SK-N-SH (cell line): ENCODE measurements at regions not wholly inside any gene's neighbourhood (a gene's known extent, or its start where the extent isn't known, plus 50 kb on each side); places are given as distances from the start of the nearest gene placed in this dataset.

ENCODE experiments used
- CTCF ChIA-PET: fragments of 300-600, 350-600 bp; formaldehyde crosslinking; extraction: SDS; loops from one replicate; lab custom pipeline; 2021; lab: Yijun Ruan, JAX
- POLR2A ChIA-PET: fragments of 350-600 bp; sonication (Branson Sonifier 250); formaldehyde crosslinking; extraction: SDS; loops from one replicate; lab custom pipeline; 2020; ENCODE audit warnings: antibody characterized with exemption, inconsistent platforms; lab: Yijun Ruan, JAX
- DNase-seq: peaks from one replicate; pipeline ENCODE4 v3.0.0; 2012
- H2AFZ ChIP-seq: fragments of 200-600 bp; sonication (generic); 2 replicates; pipeline ENCODE4 v1.8.1; 2016; ENCODE audit warnings: antibody characterized with exemption, mild to moderate bottlenecking, low read depth
- H3F3A ChIP-seq: fragments of 200-600 bp; sonication (generic); replicated peaks from 2 replicates; pipeline ENCODE3; 2016; ENCODE audit warnings: antibody characterized with exemption, mild to moderate bottlenecking; ENCODE audit not compliant: insufficient read depth
- H3K27ac ChIP-seq, 2 experiments: fragments of 200-500 bp in 1 of 2; fragments of 200-600 bp in 1 of 2; sonication (Bioruptor generic) in 1 of 2; sonication (generic), shearing (Covaris generic) in 1 of 2; 2 replicates each; pipeline versions ENCODE4 v1.5.1 to v1.6.1; 2014 to 2016; ENCODE audit warnings: low read depth in 2 of 2, inconsistent platforms in 1 of 2, low read length in 1 of 2, mild to moderate bottlenecking in 1 of 2, mixed read lengths in 1 of 2
- H3K27me3 ChIP-seq: fragments of 200-600 bp; sonication (generic), shearing (Covaris generic); 2 replicates; pipeline ENCODE4 v1.6.1; 2016; ENCODE audit warnings: mixed run types; ENCODE audit not compliant: insufficient read depth
- H3K36me3 ChIP-seq, 2 experiments: fragments of 200-500 bp in 1 of 2; fragments of 200-600 bp in 1 of 2; sonication (Bioruptor generic) in 1 of 2; sonication (generic) in 1 of 2; replicated peaks in 1 of 2; 2 replicates each; pipeline versions ENCODE3 to v1.5.1; 2014 to 2016; ENCODE audit warnings: low read length in 1 of 2, mild to moderate bottlenecking in 1 of 2; ENCODE audit not compliant: insufficient read depth in 2 of 2, control insufficient read depth in 1 of 2
- H3K4me1 ChIP-seq, 2 experiments: fragments of 200-500 bp in 1 of 2; fragments of 200-600 bp in 1 of 2; sonication (Bioruptor generic) in 1 of 2; sonication (generic), shearing (Covaris generic) in 1 of 2; 2 replicates each; pipeline versions ENCODE4 v1.5.1 to v1.6.1; 2014 to 2016; ENCODE audit warnings: low read depth in 1 of 2, low read length in 1 of 2, mixed run types in 1 of 2; ENCODE audit not compliant: insufficient read depth in 2 of 2, control insufficient read depth in 1 of 2
- H3K4me2 ChIP-seq: fragments of 200-600 bp; sonication (generic), shearing (Covaris generic); 2 replicates; pipeline ENCODE4 v1.6.1; 2017; ENCODE audit warnings: mixed run types
- H3K4me3 ChIP-seq, 2 experiments: fragments of 200-500 bp in 1 of 2; fragments of 200-600 bp in 1 of 2; sonication (Bioruptor generic) in 1 of 2; sonication (generic), shearing (Covaris generic) in 1 of 2; 2 replicates each; pipeline versions ENCODE4 v1.5.1 to v1.8.1; 2014 to 2016; ENCODE audit warnings: low read depth in 2 of 2, inconsistent platforms in 1 of 2, low read length in 1 of 2, mild to moderate bottlenecking in 1 of 2, mixed read lengths in 1 of 2, moderate library complexity in 1 of 2
- H3K79me2 ChIP-seq: fragments of 200-600 bp; sonication (generic); 2 replicates; pipeline ENCODE4 v1.8.1; 2017; ENCODE audit warnings: mild to moderate bottlenecking; ENCODE audit not compliant: insufficient read depth
- H3K9ac ChIP-seq: fragments of 200-600 bp; sonication (generic); 2 replicates; pipeline ENCODE4 v1.6.1; 2017; ENCODE audit warnings: mixed run types
- H3K9me2 ChIP-seq: fragments of 200-600 bp; sonication (generic); 2 replicates; pipeline ENCODE4 v1.6.1; 2017; ENCODE audit warnings: mixed run types
- H3K9me3 ChIP-seq: fragments of 200-600 bp; sonication (generic); 2 replicates; pipeline ENCODE4 v1.6.1; 2017; ENCODE audit warnings: mixed run types, mild to moderate bottlenecking, moderate library complexity
- H4K20me1 ChIP-seq: fragments of 200-600 bp; sonication (generic); 2 replicates; pipeline ENCODE4 v1.6.1; 2017; ENCODE audit warnings: mild to moderate bottlenecking, mixed run types; ENCODE audit not compliant: insufficient read depth
- FOXJ3 ChIP-seq: sonication (generic); formaldehyde crosslinking; IDR thresholded peaks from 2 replicates; pipeline ENCODE4 v1.5.1; 2020; ENCODE audit warnings: mild to moderate bottlenecking, missing genetic modification reagents
- MEF2A ChIP-seq: IDR thresholded peaks from 2 replicates; pipeline ENCODE4 v1.4.0; 2012; ENCODE audit warnings: low read depth, borderline replicate concordance
- RCOR1 ChIP-seq: fragments of 150-350 bp; IDR thresholded peaks from 2 replicates; pipeline ENCODE4 v1.6.1; 2017; ENCODE audit warnings: antibody characterized with exemption, low read length
- SMC3 ChIP-seq: IDR thresholded peaks from 2 replicates; pipeline ENCODE4 v1.6.1; 2012; ENCODE audit warnings: low read depth, low read length, improper control_type of control experiment
- YY1 ChIP-seq: IDR thresholded peaks from 2 replicates; pipeline ENCODE4 v1.4.0; 2012; ENCODE audit warnings: low read depth, mild to moderate bottlenecking
- WGBS: methylation state at CpG from one replicate; pipeline ENCODE4 v1.1.6; 2017; ENCODE audit warnings: low lambda C conversion rate; 5-methylcytosine and 5-hydroxymethylcytosine counted together
- TF ChIP-seq, protein P1 (sequence below): fragments of 200-600 bp; sonication (generic); IDR thresholded peaks from 2 replicates; pipeline ENCODE4 v1.6.1; 2017; ENCODE audit warnings: antibody characterized with exemption, mild to moderate bottlenecking, moderate library complexity
- TF ChIP-seq, protein P2 (sequence below): IDR thresholded peaks from 2 replicates; pipeline ENCODE4 v1.4.0; 2012; ENCODE audit warnings: low read depth, borderline replicate concordance
- TF ChIP-seq, protein P3 (sequence below): fragments of 150-350 bp; IDR thresholded peaks from 2 replicates; pipeline ENCODE4 v1.6.1; 2016; ENCODE audit warnings: mild to moderate bottlenecking, low read depth, low read length
- TF ChIP-seq, protein P4 (sequence below): IDR thresholded peaks from 2 replicates; pipeline ENCODE4 v1.4.0; 2012; ENCODE audit warnings: low read depth, borderline replicate concordance
- TF ChIP-seq, protein P5 (sequence below): IDR thresholded peaks from 2 replicates; pipeline ENCODE4 v1.6.1; 2012; ENCODE audit warnings: mild to moderate bottlenecking, low read depth, low read length, moderate library complexity

DNA sequence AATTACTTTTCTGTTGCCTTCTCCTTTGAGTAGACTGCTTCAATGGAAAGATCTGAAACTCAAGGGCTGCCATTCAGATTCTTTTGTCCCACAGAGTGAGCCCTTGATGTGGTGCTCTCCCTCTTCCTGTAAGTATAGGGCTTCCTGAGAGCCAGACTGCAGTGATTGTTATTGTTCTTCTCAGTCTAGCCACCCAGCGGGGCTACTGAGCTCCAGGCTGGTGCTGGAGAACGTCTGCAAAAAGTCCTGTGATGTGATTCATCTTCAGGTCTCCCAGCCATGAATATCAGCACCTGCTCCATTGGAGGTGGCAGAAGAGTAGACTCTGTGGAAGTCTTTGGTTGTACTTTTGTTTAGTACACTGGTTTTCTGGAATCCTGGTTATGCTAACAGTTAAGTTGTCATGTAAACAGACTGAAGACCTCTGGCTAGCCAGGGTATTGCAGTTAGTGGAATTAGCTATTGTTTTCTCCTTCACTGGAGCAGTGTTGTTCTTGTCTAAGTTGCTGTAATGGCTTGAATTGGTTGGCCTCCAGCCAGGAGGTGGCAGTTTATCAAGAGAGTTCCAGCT, 240.9 kb downstream of the COL12A1 start:
- CTCF ChIA-PET, result no interaction called here
- Histone ChIP-seq H3K36me3 (no peaks in the 10 kb centered on the region), H3K27ac (no peak overlapping the region), H3K79me2 (no peaks in the 10 kb centered on the region), H3K4me3 (no peak overlapping the region), H3K4me1 (no peaks in the 10 kb centered on the region), H3K27me3 (no peaks in the 10 kb centered on the region), H3K4me2 (no peak overlapping the region), H3K9me2 (no peaks in the 10 kb centered on the region), H3K9me3 (no peaks in the 10 kb centered on the region), H3F3A (no peaks in the 10 kb centered on the region), H3K9ac (no peak overlapping the region), H2AFZ (no peak overlapping the region), H4K20me1 (no peaks in the 10 kb centered on the region)
- no peak for TF ChIP-seq FOXJ3 (CRISPR knock-in tag)
- TF ChIP-seq, protein P1, sequence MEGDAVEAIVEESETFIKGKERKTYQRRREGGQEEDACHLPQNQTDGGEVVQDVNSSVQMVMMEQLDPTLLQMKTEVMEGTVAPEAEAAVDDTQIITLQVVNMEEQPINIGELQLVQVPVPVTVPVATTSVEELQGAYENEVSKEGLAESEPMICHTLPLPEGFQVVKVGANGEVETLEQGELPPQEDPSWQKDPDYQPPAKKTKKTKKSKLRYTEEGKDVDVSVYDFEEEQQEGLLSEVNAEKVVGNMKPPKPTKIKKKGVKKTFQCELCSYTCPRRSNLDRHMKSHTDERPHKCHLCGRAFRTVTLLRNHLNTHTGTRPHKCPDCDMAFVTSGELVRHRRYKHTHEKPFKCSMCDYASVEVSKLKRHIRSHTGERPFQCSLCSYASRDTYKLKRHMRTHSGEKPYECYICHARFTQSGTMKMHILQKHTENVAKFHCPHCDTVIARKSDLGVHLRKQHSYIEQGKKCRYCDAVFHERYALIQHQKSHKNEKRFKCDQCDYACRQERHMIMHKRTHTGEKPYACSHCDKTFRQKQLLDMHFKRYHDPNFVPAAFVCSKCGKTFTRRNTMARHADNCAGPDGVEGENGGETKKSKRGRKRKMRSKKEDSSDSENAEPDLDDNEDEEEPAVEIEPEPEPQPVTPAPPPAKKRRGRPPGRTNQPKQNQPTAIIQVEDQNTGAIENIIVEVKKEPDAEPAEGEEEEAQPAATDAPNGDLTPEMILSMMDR, result no peak
- TF ChIP-seq, protein P2, sequence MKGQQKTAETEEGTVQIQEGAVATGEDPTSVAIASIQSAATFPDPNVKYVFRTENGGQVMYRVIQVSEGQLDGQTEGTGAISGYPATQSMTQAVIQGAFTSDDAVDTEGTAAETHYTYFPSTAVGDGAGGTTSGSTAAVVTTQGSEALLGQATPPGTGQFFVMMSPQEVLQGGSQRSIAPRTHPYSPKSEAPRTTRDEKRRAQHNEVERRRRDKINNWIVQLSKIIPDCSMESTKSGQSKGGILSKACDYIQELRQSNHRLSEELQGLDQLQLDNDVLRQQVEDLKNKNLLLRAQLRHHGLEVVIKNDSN, result no peak
- TF ChIP-seq, protein P3, sequence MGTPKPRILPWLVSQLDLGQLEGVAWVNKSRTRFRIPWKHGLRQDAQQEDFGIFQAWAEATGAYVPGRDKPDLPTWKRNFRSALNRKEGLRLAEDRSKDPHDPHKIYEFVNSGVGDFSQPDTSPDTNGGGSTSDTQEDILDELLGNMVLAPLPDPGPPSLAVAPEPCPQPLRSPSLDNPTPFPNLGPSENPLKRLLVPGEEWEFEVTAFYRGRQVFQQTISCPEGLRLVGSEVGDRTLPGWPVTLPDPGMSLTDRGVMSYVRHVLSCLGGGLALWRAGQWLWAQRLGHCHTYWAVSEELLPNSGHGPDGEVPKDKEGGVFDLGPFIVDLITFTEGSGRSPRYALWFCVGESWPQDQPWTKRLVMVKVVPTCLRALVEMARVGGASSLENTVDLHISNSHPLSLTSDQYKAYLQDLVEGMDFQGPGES, result no peak
- TF ChIP-seq MEF2A, result no peak
- no peak for TF ChIP-seq SMC3
- TF ChIP-seq YY1, result no peak
- TF ChIP-seq, protein P4, sequence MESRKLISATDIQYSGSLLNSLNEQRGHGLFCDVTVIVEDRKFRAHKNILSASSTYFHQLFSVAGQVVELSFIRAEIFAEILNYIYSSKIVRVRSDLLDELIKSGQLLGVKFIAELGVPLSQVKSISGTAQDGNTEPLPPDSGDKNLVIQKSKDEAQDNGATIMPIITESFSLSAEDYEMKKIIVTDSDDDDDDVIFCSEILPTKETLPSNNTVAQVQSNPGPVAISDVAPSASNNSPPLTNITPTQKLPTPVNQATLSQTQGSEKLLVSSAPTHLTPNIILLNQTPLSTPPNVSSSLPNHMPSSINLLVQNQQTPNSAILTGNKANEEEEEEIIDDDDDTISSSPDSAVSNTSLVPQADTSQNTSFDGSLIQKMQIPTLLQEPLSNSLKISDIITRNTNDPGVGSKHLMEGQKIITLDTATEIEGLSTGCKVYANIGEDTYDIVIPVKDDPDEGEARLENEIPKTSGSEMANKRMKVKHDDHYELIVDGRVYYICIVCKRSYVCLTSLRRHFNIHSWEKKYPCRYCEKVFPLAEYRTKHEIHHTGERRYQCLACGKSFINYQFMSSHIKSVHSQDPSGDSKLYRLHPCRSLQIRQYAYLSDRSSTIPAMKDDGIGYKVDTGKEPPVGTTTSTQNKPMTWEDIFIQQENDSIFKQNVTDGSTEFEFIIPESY, result no peak
- TF ChIP-seq RCOR1, result no peak
- TF ChIP-seq, protein P5, sequence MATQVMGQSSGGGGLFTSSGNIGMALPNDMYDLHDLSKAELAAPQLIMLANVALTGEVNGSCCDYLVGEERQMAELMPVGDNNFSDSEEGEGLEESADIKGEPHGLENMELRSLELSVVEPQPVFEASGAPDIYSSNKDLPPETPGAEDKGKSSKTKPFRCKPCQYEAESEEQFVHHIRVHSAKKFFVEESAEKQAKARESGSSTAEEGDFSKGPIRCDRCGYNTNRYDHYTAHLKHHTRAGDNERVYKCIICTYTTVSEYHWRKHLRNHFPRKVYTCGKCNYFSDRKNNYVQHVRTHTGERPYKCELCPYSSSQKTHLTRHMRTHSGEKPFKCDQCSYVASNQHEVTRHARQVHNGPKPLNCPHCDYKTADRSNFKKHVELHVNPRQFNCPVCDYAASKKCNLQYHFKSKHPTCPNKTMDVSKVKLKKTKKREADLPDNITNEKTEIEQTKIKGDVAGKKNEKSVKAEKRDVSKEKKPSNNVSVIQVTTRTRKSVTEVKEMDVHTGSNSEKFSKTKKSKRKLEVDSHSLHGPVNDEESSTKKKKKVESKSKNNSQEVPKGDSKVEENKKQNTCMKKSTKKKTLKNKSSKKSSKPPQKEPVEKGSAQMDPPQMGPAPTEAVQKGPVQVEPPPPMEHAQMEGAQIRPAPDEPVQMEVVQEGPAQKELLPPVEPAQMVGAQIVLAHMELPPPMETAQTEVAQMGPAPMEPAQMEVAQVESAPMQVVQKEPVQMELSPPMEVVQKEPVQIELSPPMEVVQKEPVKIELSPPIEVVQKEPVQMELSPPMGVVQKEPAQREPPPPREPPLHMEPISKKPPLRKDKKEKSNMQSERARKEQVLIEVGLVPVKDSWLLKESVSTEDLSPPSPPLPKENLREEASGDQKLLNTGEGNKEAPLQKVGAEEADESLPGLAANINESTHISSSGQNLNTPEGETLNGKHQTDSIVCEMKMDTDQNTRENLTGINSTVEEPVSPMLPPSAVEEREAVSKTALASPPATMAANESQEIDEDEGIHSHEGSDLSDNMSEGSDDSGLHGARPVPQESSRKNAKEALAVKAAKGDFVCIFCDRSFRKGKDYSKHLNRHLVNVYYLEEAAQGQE, result no peak
- POLR2A ChIA-PET, result no interaction called here
- WGBS, result 0% methylated on average over 2 of the region's 2 CpGs
- no peak for DNase-seq
